Tibial nerve (tissue), 3 donors: ENCODE measurements at regions not wholly inside any gene's neighbourhood (a gene's known extent, or its start where the extent isn't known, plus 50 kb on each side); places are given as distances from the start of the nearest gene placed in this dataset.
"Not testable (repeated sequence)": the region's sequence is repeated elsewhere in the genome, so short reads cannot be mapped to it uniquely, and the experiment has no call there.

ENCODE experiments used
- POLR2A ChIP-seq, 2 donors: fragments of 450-650 bp; IDR thresholded peaks; one replicate each; pipeline ENCODE4 v1.6.1; 2017; ENCODE audit warnings: antibody characterized with exemption in 2 of 2, mild to moderate bottlenecking in 2 of 2, moderate library complexity in 2 of 2
- TF ChIP-seq, protein P1 (sequence below), 5 experiments: fragments of 200-600 bp in 3 of 5; fragments of 450-650 bp in 2 of 5; sonication (generic) in 3 of 5; IDR thresholded peaks; one replicate each; pipeline ENCODE4 v1.5.1; 2016 to 2019; ENCODE audit warnings: antibody characterized with exemption in 5 of 5, mild to moderate bottlenecking in 3 of 5, moderate library complexity in 2 of 5

DNA sequence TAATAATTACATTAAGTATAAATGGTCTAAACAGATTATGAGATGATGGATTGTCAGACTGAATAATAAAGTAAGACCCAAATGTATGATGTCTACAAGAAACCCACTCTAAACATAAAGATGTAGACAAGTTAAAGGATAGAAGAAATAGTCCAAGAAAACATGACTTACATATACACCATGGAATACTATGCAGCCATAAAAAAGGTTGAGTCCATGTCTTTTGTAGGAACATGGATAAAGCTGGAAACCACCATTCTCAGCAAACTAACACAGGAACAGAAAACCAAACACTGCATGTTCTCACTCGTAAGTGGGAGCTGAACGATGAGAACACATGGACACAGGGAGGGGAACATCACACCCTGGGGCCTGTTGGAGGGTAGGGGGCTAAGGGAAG, 202.2 kb downstream of the ACTR3B start:
- TF ChIP-seq, protein P1, sequence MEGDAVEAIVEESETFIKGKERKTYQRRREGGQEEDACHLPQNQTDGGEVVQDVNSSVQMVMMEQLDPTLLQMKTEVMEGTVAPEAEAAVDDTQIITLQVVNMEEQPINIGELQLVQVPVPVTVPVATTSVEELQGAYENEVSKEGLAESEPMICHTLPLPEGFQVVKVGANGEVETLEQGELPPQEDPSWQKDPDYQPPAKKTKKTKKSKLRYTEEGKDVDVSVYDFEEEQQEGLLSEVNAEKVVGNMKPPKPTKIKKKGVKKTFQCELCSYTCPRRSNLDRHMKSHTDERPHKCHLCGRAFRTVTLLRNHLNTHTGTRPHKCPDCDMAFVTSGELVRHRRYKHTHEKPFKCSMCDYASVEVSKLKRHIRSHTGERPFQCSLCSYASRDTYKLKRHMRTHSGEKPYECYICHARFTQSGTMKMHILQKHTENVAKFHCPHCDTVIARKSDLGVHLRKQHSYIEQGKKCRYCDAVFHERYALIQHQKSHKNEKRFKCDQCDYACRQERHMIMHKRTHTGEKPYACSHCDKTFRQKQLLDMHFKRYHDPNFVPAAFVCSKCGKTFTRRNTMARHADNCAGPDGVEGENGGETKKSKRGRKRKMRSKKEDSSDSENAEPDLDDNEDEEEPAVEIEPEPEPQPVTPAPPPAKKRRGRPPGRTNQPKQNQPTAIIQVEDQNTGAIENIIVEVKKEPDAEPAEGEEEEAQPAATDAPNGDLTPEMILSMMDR (IDR thresholded peaks at IDR 0.05), result not testable (repeated sequence)
- TF ChIP-seq POLR2A (IDR thresholded peaks at IDR 0.05), result not testable (repeated sequence)
